DOHH2 (cell line): ENCODE measurements at regions not wholly inside any gene's neighbourhood (a gene's known extent, or its start where the extent isn't known, plus 50 kb on each side); places are given as distances from the start of the nearest gene placed in this dataset.

Source experiments
- EZH2phosphoT487 ChIP-seq: fragments of 200-600 bp; sonication (generic); IDR thresholded peaks from 2 replicates; pipeline ENCODE4 v1.6.1; 2017; ENCODE audit warnings: borderline replicate concordance, mild to moderate bottlenecking, antibody characterized with exemption, low read length, moderate library complexity, mixed read lengths
- TF ChIP-seq, protein P1 (sequence below): fragments of 200-600 bp; sonication (generic); IDR thresholded peaks from one replicate; pipeline ENCODE4 v1.5.1; 2014; ENCODE audit warnings: antibody characterized with exemption, mild to moderate bottlenecking, low read depth, low read length; ENCODE audit not compliant: poor library complexity, severe bottlenecking

DNA sequence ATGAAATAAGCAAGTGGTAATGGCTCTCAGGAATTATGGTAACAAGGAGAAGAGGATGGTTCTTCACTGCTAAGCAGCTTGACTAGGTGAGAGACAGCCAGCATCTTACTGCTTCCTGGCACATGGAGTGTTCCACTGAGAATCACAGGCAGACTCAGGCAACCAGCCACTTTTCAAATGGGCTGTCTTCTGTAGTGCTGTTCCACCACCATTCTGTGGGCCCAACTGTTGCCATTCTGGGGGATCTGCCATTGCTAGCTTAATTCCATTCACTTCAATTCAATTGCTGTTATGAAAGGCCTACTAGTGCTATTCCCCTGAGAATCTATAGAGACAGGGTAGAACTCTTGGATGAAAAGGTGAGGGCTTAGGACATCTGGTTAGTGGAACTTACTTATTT lies 341.9 kb downstream of the KCNRG start:
- TF ChIP-seq, protein P1, sequence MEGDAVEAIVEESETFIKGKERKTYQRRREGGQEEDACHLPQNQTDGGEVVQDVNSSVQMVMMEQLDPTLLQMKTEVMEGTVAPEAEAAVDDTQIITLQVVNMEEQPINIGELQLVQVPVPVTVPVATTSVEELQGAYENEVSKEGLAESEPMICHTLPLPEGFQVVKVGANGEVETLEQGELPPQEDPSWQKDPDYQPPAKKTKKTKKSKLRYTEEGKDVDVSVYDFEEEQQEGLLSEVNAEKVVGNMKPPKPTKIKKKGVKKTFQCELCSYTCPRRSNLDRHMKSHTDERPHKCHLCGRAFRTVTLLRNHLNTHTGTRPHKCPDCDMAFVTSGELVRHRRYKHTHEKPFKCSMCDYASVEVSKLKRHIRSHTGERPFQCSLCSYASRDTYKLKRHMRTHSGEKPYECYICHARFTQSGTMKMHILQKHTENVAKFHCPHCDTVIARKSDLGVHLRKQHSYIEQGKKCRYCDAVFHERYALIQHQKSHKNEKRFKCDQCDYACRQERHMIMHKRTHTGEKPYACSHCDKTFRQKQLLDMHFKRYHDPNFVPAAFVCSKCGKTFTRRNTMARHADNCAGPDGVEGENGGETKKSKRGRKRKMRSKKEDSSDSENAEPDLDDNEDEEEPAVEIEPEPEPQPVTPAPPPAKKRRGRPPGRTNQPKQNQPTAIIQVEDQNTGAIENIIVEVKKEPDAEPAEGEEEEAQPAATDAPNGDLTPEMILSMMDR = no peak
- no peak for TF ChIP-seq EZH2phosphoT487
